ENCODE measurements at regions not wholly inside any gene's neighbourhood (a gene's known extent, or its start where the extent isn't known, plus 50 kb on each side); places are given as distances from the start of the nearest gene placed in this dataset.
A peak's percentile ranks its signal among the peaks of the same experiment; 100 is the strongest.

- H3K36me3 ChIP-seq (ENCODE audit: low read depth): no peaks in the 10 kb centered on the region
- no peak for TF ChIP-seq CTCF (IDR thresholded peaks at IDR 0.05)
- DNase-seq (no peak), ATAC-seq (no peak)
- no peaks in the 10 kb centered on the region for H3K9me3 ChIP-seq
- H3K4me1 ChIP-seq (ENCODE audit: low read depth): peaks cover 4% of the 10 kb centered on the region
- intact Hi-C loops (cut with DNase I, micrococcal nuclease): no loop called here
- H3K4me3 ChIP-seq: no peak overlapping the region
Observed at GRCh38 chr7:26551740-26552139, 260.1 kb downstream of the SNX10 start.

GRCh38 chr7:26553128-26553527, 261.5 kb downstream of the SNX10 start:
- Histone ChIP-seq H3K4me3 (no peak overlapping the region), H3K4me1 (ENCODE audit: low read depth) (peaks cover 4% of the 10 kb centered on the region), H3K9me3 (no peaks in the 10 kb centered on the region), H3K36me3 (ENCODE audit: low read depth) (no peaks in the 10 kb centered on the region)
- TF ChIP-seq CTCF (IDR thresholded peaks at IDR 0.05): no peak
- ATAC-seq: peak; percentile 30
- no peak for DNase-seq
- intact Hi-C loops (cut with DNase I, micrococcal nuclease): no loop called here

DNA sequence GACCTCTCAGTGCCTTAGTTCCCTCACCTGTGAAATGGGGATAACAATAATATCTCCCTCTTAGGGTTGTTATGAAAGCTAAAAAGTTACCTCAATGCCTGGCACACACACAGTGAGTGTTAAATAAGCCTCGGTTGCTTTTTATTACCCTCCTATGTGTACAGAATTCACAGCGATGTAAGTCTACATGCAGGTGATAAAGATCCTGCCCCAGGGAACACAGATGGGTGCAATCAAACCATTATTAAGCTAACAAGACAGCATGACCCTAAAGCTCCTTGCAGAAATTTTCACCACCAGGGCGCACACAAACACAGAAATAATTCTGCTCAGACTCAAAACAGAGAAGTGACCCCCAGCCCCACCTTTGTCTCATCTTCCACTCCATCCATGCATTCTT, 261.9 kb downstream of the SNX10 start:
- Histone ChIP-seq H3K4me3 (no peak overlapping the region), H3K9me3 (no peaks in the 10 kb centered on the region), H3K36me3 (ENCODE audit: low read depth) (no peaks in the 10 kb centered on the region), H3K4me1 (ENCODE audit: low read depth) (peaks cover 4% of the 10 kb centered on the region)
- intact Hi-C loops (cut with DNase I, micrococcal nuclease): no loop called here
- no peak for TF ChIP-seq CTCF (IDR thresholded peaks at IDR 0.05)
- ATAC-seq (peak; percentile 71), DNase-seq (no peak)

DNA sequence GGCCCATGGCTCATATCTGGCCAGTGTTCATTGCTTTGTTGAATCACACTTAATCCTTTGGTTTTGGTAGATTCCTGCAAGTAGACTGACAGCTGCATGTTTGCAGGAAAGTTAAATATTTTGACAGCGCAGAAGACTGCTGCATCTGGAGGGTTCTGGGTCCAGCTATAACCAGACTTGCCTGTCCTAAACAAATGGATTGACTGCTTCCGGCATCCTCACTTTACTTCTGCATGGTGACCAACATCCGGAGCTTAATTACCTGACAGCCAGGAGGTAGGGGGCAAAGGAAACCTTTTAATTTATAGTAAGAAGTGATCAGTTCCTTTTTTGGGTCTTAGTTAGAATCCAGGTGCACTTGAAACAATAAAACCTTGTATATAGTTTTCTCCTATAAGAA, 263.3 kb downstream of the SNX10 start:
- Histone ChIP-seq H3K4me1 (ENCODE audit: low read depth) (peaks cover 4% of the 10 kb centered on the region), H3K36me3 (ENCODE audit: low read depth) (no peaks in the 10 kb centered on the region), H3K9me3 (no peaks in the 10 kb centered on the region), H3K4me3 (no peak overlapping the region)
- ATAC-seq: no peak
- no peak for TF ChIP-seq CTCF (IDR thresholded peaks at IDR 0.05)
- intact Hi-C loops (cut with DNase I, micrococcal nuclease): no loop called here
- no peak for DNase-seq

GRCh38 chr7:26556061-26556881, 264.6 kb downstream of the SNX10 start:
- TF ChIP-seq CTCF (IDR thresholded peaks at IDR 0.05): no peak
- intact Hi-C loops (cut with DNase I, micrococcal nuclease): no loop called here
- Histone ChIP-seq H3K36me3 (ENCODE audit: low read depth) (no peaks in the 10 kb centered on the region), H3K4me3 (no peak overlapping the region), H3K4me1 (ENCODE audit: low read depth) (peaks cover 4% of the 10 kb centered on the region), H3K9me3 (no peaks in the 10 kb centered on the region)
- ATAC-seq (no peak), DNase-seq (no peak)
